Hypothalamus (tissue), 51 donors: ENCODE measurements at regions not wholly inside any gene's neighbourhood (a gene's known extent, or its start where the extent isn't known, plus 50 kb on each side); places are given as distances from the start of the nearest gene placed in this dataset.
"Not testable (repeated sequence)": the region's sequence is repeated elsewhere in the genome, so short reads cannot be mapped to it uniquely, and the experiment has no call there.

Experiments
- DNase-seq, 51 donors: peaks; one replicate each; lab custom pipeline; 2025; lab: John Stamatoyannopoulos, UW

GRCh38 chr18:41073372-41073954 is 881.6 kb upstream of the PIK3C3 start:
- no peak for DNase-seq

GRCh38 chr18:41072946-41073345 is 882.1 kb upstream of the PIK3C3 start:
- no peak for DNase-seq

- DNase-seq = no peak
Observed at GRCh38 chr18:41071826-41072225, 883.2 kb upstream of the PIK3C3 start.

GRCh38 chr18:41069167-41069566 is 885.9 kb upstream of the PIK3C3 start:
- DNase-seq = no peak

GRCh38 chr18:41064916-41065315 is 890.1 kb upstream of the PIK3C3 start:
- no peak for DNase-seq

GRCh38 chr18:41060967-41061366 is 894.1 kb upstream of the PIK3C3 start:
- DNase-seq = no peak

GRCh38 chr18:41059126-41059415 is 896.0 kb upstream of the PIK3C3 start:
- DNase-seq = no peak

GRCh38 chr18:41058351-41059125 is 896.5 kb upstream of the PIK3C3 start:
- DNase-seq = no peak

GRCh38 chr18:41052625-41053024 is 902.4 kb upstream of the PIK3C3 start:
- DNase-seq = no peak

- not testable (repeated sequence) for DNase-seq
Observed at GRCh38 chr18:41046250-41046649, 908.8 kb upstream of the PIK3C3 start.

- no peak for DNase-seq
Observed at GRCh38 chr18:41043876-41044275, 911.2 kb upstream of the PIK3C3 start.

GRCh38 chr18:41042866-41043265 is 912.2 kb upstream of the PIK3C3 start:
- no peak for DNase-seq

- DNase-seq = no peak
Observed at GRCh38 chr18:41038071-41038470, 917.0 kb upstream of the PIK3C3 start.

GRCh38 chr18:41036346-41036745 is 918.7 kb upstream of the PIK3C3 start:
- DNase-seq = no peak

- no peak for DNase-seq
Observed at GRCh38 chr18:41034413-41034812, 920.6 kb upstream of the PIK3C3 start.

- DNase-seq = no peak
Observed at GRCh38 chr18:41025666-41026065, 929.4 kb upstream of the PIK3C3 start.

GRCh38 chr18:41024792-41025191 is 930.2 kb upstream of the PIK3C3 start:
- no peak for DNase-seq

GRCh38 chr18:41022484-41022883 is 932.5 kb upstream of the PIK3C3 start:
- no peak for DNase-seq

GRCh38 chr18:41021089-41021488 is 933.9 kb upstream of the PIK3C3 start:
- no peak for DNase-seq

GRCh38 chr18:41012194-41012593 is 942.8 kb upstream of the PIK3C3 start:
- no peak for DNase-seq

- DNase-seq = no peak
Observed at GRCh38 chr18:41009926-41010325, 945.1 kb upstream of the PIK3C3 start.

- no peak for DNase-seq
Observed at GRCh38 chr18:41004324-41004723, 950.7 kb upstream of the PIK3C3 start.

GRCh38 chr18:40995529-40995928 is 959.5 kb upstream of the PIK3C3 start:
- DNase-seq = no peak
